H1 (cell line): ENCODE measurements at regions not wholly inside any gene's neighbourhood (a gene's known extent, or its start where the extent isn't known, plus 50 kb on each side); places are given as distances from the start of the nearest gene placed in this dataset.

Experiments used
- CTCF ChIA-PET: fragments of 300-600 bp; sonication (Branson Sonifier 250); formaldehyde crosslinking; loops from one replicate; lab custom pipeline; 2021; ENCODE audit not compliant: partially characterized antibody; lab: Charles Lee
- POLR2A ChIA-PET: fragments of 300-600 bp; sonication (Branson Sonifier 250); formaldehyde crosslinking; loops from one replicate; lab custom pipeline; 2021; ENCODE audit warnings: inconsistent platforms; ENCODE audit not compliant: partially characterized antibody; lab: Charles Lee
- DNase-seq, 2 experiments: peaks; one replicate each; pipeline versions ENCODE4 v3.0.0 to v3.0.0-alpha.2; 2010 to 2022; ENCODE audit warnings: low spot score in 2 of 2, low read depth in 1 of 2, mixed read lengths in 1 of 2
- FAIRE-seq: peaks from 2 replicates; lab custom pipeline; 2011; peaks lifted over from hg19 to GRCh38; lab: Jason Lieb, UNC
- H2AFZ ChIP-seq: 2 replicates; pipeline ENCODE4 v1.8.1; 2012; ENCODE audit warnings: low read length, inconsistent platforms
- H2AK5ac ChIP-seq: 2 replicates; pipeline ENCODE4 v1.6.1; 2013; ENCODE audit warnings: low read depth, low read length
- H2BK120ac ChIP-seq: replicated peaks from 2 replicates; pipeline ENCODE3; 2013; ENCODE audit warnings: low read depth, low read length, inconsistent platforms
- H2BK12ac ChIP-seq: 2 replicates; pipeline ENCODE4 v1.6.1; 2013; ENCODE audit warnings: low read depth, low read length
- H2BK15ac ChIP-seq: 2 replicates; pipeline ENCODE4 v1.6.1; 2013; ENCODE audit warnings: low read length
- H2BK20ac ChIP-seq: 2 replicates; pipeline ENCODE4 v1.6.1; 2013; ENCODE audit warnings: low read length
- H2BK5ac ChIP-seq: 2 replicates; pipeline ENCODE4 v1.6.1; 2013; ENCODE audit warnings: low read depth, low read length
- H3K14ac ChIP-seq: 2 replicates; pipeline ENCODE4 v1.6.1; 2013; ENCODE audit warnings: inconsistent platforms; ENCODE audit not compliant: insufficient read length
- H3K18ac ChIP-seq: 2 replicates; pipeline ENCODE4 v1.6.1; 2013; ENCODE audit warnings: low read length; ENCODE audit errors: extremely low read depth
- H3K23ac ChIP-seq: 2 replicates; pipeline ENCODE4 v1.6.1; 2013; ENCODE audit warnings: inconsistent platforms; ENCODE audit not compliant: insufficient read length
- H3K23me2 ChIP-seq: 2 replicates; pipeline ENCODE4 v1.6.1; 2013; ENCODE audit warnings: low read depth, low read length
- H3K27ac ChIP-seq: 2 replicates; pipeline ENCODE4 v1.6.1; 2011; ENCODE audit warnings: low read depth, low read length, inconsistent platforms
- H3K27me3 ChIP-seq, 4 experiments: replicated peaks in 1 of 4; 1 replicate in 1 of 4; 2 replicates in 3 of 4; pipeline versions ENCODE4 v1.6.1 to v1.8.1; 2011 to 2013; ENCODE audit warnings: low read length in 3 of 4, mild to moderate bottlenecking in 3 of 4, inconsistent platforms in 2 of 4, mixed read lengths in 2 of 4, moderate library complexity in 1 of 4; ENCODE audit not compliant: control insufficient read depth in 3 of 4, insufficient read depth in 3 of 4; ENCODE audit errors: extremely low read depth in 1 of 4
- H3K36me3 ChIP-seq, 4 experiments: 2 replicates each; pipeline versions ENCODE4 v1.6.1 to v1.8.1; 2011 to 2013; ENCODE audit warnings: mild to moderate bottlenecking in 4 of 4, low read length in 3 of 4, moderate library complexity in 2 of 4, control low read depth in 1 of 4, inconsistent platforms in 1 of 4; ENCODE audit not compliant: insufficient read depth in 4 of 4, control insufficient read depth in 2 of 4
- H3K4ac ChIP-seq: replicated peaks from 2 replicates; pipeline ENCODE3; 2013; ENCODE audit warnings: low read length, low read depth, mixed read lengths, inconsistent platforms; ENCODE audit not compliant: insufficient read length
- H3K4me1 ChIP-seq, 4 experiments: replicated peaks in 1 of 4; 1 replicate in 1 of 4; 2 replicates in 3 of 4; pipeline versions ENCODE4 v1.6.1 to v1.8.1; 2011 to 2013; ENCODE audit warnings: low read length in 3 of 4, inconsistent platforms in 2 of 4, mixed read lengths in 1 of 4; ENCODE audit not compliant: insufficient read depth in 4 of 4, control insufficient read depth in 3 of 4
- H3K4me2 ChIP-seq, 2 experiments: 2 replicates each; pipeline versions ENCODE4 v1.6.1 to v1.8.1; 2011 to 2013; ENCODE audit warnings: low read depth in 2 of 2, low read length in 2 of 2, control low read depth in 1 of 2, inconsistent platforms in 1 of 2, mild to moderate bottlenecking in 1 of 2; ENCODE audit not compliant: insufficient read depth in 1 of 2
- H3K4me3 ChIP-seq, 4 experiments: fragments of 200-600, 300-600 bp in 1 of 4; sonication (generic), shearing (Covaris generic), sonication (Bioruptor Twin) in 1 of 4; 2 replicates each; pipeline versions ENCODE4 v1.5.1 to v1.8.1; 2011 to 2016; ENCODE audit warnings: low read length in 4 of 4, low read depth in 3 of 4, control low read depth in 2 of 4, inconsistent platforms in 2 of 4, mild to moderate bottlenecking in 2 of 4, mixed read lengths in 1 of 4, moderate library complexity in 1 of 4; ENCODE audit not compliant: insufficient read depth in 2 of 4; ENCODE audit errors: extremely low read depth in 1 of 4
- H3K56ac ChIP-seq: replicated peaks from 2 replicates; pipeline ENCODE3; 2013; ENCODE audit warnings: low read depth, mild to moderate bottlenecking, mixed read lengths, low read length, inconsistent platforms; ENCODE audit not compliant: insufficient read length
- H3K79me1 ChIP-seq: 2 replicates; pipeline ENCODE4 v1.6.1; 2013; ENCODE audit warnings: low read depth, low read length, control low read depth
- H3K79me2 ChIP-seq, 2 experiments: 2 replicates each; pipeline versions ENCODE4 v1.6.1 to v1.8.1; 2012 to 2013; ENCODE audit warnings: low read length in 2 of 2, mild to moderate bottlenecking in 2 of 2, inconsistent platforms in 1 of 2; ENCODE audit not compliant: insufficient read depth in 2 of 2, control insufficient read depth in 1 of 2
- H3K9ac ChIP-seq, 4 experiments: replicated peaks in 1 of 4; 1 replicate in 1 of 4; 2 replicates in 3 of 4; pipeline versions ENCODE4 v1.6.1 to v1.8.1; 2011 to 2013; ENCODE audit warnings: low read depth in 3 of 4, low read length in 3 of 4, control low read depth in 2 of 4, mild to moderate bottlenecking in 2 of 4, moderate library complexity in 2 of 4, inconsistent platforms in 1 of 4; ENCODE audit errors: extremely low read depth in 1 of 4
- H3K9me3 ChIP-seq, 2 experiments: 2 replicates each; pipeline versions ENCODE4 v1.6.1 to v1.8.1; 2012 to 2013; ENCODE audit warnings: mild to moderate bottlenecking in 2 of 2, moderate library complexity in 2 of 2, control low read depth in 1 of 2, inconsistent platforms in 1 of 2, low read depth in 1 of 2, low read length in 1 of 2, mixed read lengths in 1 of 2; ENCODE audit not compliant: insufficient read depth in 2 of 2
- H4K20me1 ChIP-seq, 2 experiments: replicated peaks in 1 of 2; 2 replicates each; pipeline versions ENCODE3 to v1.8.1; 2011 to 2013; ENCODE audit warnings: inconsistent platforms in 2 of 2, low read length in 2 of 2, mild to moderate bottlenecking in 1 of 2; ENCODE audit not compliant: insufficient read depth in 2 of 2, control insufficient read depth in 1 of 2
- H4K5ac ChIP-seq: 2 replicates; pipeline ENCODE4 v1.6.1; 2013; ENCODE audit warnings: low read length, low read depth, mixed read lengths, inconsistent platforms; ENCODE audit not compliant: insufficient read length
- H4K8ac ChIP-seq: 2 replicates; pipeline ENCODE4 v1.8.0; 2013; ENCODE audit warnings: mild to moderate bottlenecking, moderate library complexity, low read length, inconsistent platforms; ENCODE audit not compliant: insufficient read depth; ENCODE audit errors: extremely low read depth
- H4K91ac ChIP-seq: replicated peaks from 2 replicates; pipeline ENCODE3; 2013; ENCODE audit warnings: low read length, mixed read lengths, inconsistent platforms; ENCODE audit not compliant: insufficient read length
- HDAC2 ChIP-seq, 2 experiments: fragments of 300-600 bp in 1 of 2; sonication (generic) in 1 of 2; IDR thresholded peaks; 2 replicates each; pipeline ENCODE4 v1.6.1; 2011 to 2012; ENCODE audit warnings: low read depth in 2 of 2, low read length in 2 of 2, mild to moderate bottlenecking in 2 of 2, moderate library complexity in 2 of 2, borderline replicate concordance in 1 of 2, inconsistent platforms in 1 of 2
- TEAD4 ChIP-seq: IDR thresholded peaks from 2 replicates; pipeline ENCODE4 v1.6.1; 2012; ENCODE audit warnings: low read depth, low read length, inconsistent platforms, mixed read lengths
- WGBS, 2 experiments: shearing (Covaris generic) in 1 of 2; methylation state at CpG; one replicate each; pipeline versions ENCODE4 v1.1.6 to v1.1.7; 2013 to 2015; ENCODE audit warnings: low lambda C conversion rate in 2 of 2, mixed read lengths in 2 of 2, inconsistent platforms in 1 of 2, low coverage in 1 of 2, missing lambda C conversion rate in 1 of 2; ENCODE audit not compliant: insufficient replicate concordance in 2 of 2, insufficient coverage in 1 of 2, insufficient read length in 1 of 2; ENCODE audit errors: extremely low coverage in 1 of 2, missing lambda C conversion rate in 1 of 2; 5-methylcytosine and 5-hydroxymethylcytosine counted together

DNA sequence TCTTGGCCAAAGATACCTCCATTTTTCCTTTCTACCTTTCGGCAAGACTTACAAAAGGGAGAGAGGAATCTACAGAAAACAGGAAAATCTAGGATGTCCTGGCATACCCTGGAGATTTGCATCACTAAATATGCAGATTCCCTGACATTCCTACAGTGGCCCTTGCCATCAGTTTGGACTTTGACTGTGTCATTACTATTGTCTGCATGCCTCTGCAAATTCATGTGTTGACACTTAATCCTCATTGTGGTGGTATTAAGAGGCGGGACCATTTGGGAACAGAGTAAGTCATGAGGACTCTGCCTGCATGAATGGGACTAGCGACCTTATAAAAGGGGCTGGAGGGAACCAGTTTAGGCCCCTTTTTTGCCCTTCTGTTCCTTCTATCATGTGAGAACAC, 50.5 kb upstream of the DTNBP1 start:
- Histone ChIP-seq H3K36me3 (no peaks in the 10 kb centered on the region), H2BK15ac (no peak overlapping the region), H3K79me1 (no peaks in the 10 kb centered on the region), H4K5ac (no peak overlapping the region), H3K23ac (no peak overlapping the region), H3K18ac (no peak overlapping the region), H3K4me1 (no peaks in the 10 kb centered on the region; a peak in 1 of 7 replicates), H2BK120ac (no peak overlapping the region), H4K20me1 (no peaks in the 10 kb centered on the region), H3K27me3 (no peaks in the 10 kb centered on the region), H4K8ac (no peak overlapping the region), H2BK12ac (no peak overlapping the region), H3K9ac (no peak overlapping the region), H3K14ac (no peak overlapping the region), H3K27ac (no peak overlapping the region), H2BK5ac (no peak overlapping the region), H2BK20ac (no peak overlapping the region), H3K4me2 (no peak overlapping the region), H3K79me2 (no peaks in the 10 kb centered on the region), H3K23me2 (no peaks in the 10 kb centered on the region), H4K91ac (no peak overlapping the region), H3K4me3 (no peak overlapping the region), H2AFZ (no peak overlapping the region; the same call in 1 of the 2 replicates), H3K9me3 (peaks cover 0 to 7% of the 10 kb centered on the region in 2 experiments; a peak in 1 of 4 replicates), H3K4ac (no peak overlapping the region), H3K56ac (no peak overlapping the region), H2AK5ac (no peak overlapping the region)
- FAIRE-seq (no peak), DNase-seq (no peak)
- ChIA-PET CTCF (no interaction called here), POLR2A (interaction anchor here (0.6 kb wide), 1 partner anchor 360 kb away, joined by 3 read pairs; no protein-coding TSS in a partner anchor)
- peak; percentile 71 for TF ChIP-seq TEAD4
- no peak for TF ChIP-seq HDAC2 (IDR thresholded peaks at IDR 0.05; ENCODE audit: borderline replicate concordance in 1 of 2, low read depth in 2 of 2, low read length in 2 of 2)
- WGBS, 2 experiments = 92% methylated on average over 3 of the region's 3 CpGs; no CpG with 5 or more reads in 1 of the 2 experiments
